ENCODE measurements at regions not wholly inside any gene's neighbourhood (a gene's known extent, or its start where the extent isn't known, plus 50 kb on each side); places are given as distances from the start of the nearest gene placed in this dataset.
"Not testable (repeated sequence)": the region's sequence is repeated elsewhere in the genome, so short reads cannot be mapped to it uniquely, and the experiment has no call there.

GRCh38 chr1:83306811-83307210, 692.1 kb downstream of the TTLL7 start:
- not testable (repeated sequence) for TF ChIP-seq POLR2A, EP300 (IDR thresholded peaks at IDR 0.05)
- TF ChIP-seq, protein P1, sequence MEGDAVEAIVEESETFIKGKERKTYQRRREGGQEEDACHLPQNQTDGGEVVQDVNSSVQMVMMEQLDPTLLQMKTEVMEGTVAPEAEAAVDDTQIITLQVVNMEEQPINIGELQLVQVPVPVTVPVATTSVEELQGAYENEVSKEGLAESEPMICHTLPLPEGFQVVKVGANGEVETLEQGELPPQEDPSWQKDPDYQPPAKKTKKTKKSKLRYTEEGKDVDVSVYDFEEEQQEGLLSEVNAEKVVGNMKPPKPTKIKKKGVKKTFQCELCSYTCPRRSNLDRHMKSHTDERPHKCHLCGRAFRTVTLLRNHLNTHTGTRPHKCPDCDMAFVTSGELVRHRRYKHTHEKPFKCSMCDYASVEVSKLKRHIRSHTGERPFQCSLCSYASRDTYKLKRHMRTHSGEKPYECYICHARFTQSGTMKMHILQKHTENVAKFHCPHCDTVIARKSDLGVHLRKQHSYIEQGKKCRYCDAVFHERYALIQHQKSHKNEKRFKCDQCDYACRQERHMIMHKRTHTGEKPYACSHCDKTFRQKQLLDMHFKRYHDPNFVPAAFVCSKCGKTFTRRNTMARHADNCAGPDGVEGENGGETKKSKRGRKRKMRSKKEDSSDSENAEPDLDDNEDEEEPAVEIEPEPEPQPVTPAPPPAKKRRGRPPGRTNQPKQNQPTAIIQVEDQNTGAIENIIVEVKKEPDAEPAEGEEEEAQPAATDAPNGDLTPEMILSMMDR (IDR thresholded peaks at IDR 0.05), result not testable (repeated sequence)
